Activated CD8-positive, alpha-beta memory T cell treated with anti-CD3 and anti-CD28 coated beads, Interleukin-2, amount 50 U/mL, for 24 hours (primary cell): ENCODE measurements at regions not wholly inside any gene's neighbourhood (a gene's known extent, or its start where the extent isn't known, plus 50 kb on each side); places are given as distances from the start of the nearest gene placed in this dataset.
"Not testable (repeated sequence)": the region's sequence is repeated elsewhere in the genome, so short reads cannot be mapped to it uniquely, and the experiment has no call there.

Experiments used
- DNase-seq: peaks from one replicate; pipeline ENCODE4 v3.0.0-alpha.2; 2020; ENCODE audit errors: extremely low read depth

DNA sequence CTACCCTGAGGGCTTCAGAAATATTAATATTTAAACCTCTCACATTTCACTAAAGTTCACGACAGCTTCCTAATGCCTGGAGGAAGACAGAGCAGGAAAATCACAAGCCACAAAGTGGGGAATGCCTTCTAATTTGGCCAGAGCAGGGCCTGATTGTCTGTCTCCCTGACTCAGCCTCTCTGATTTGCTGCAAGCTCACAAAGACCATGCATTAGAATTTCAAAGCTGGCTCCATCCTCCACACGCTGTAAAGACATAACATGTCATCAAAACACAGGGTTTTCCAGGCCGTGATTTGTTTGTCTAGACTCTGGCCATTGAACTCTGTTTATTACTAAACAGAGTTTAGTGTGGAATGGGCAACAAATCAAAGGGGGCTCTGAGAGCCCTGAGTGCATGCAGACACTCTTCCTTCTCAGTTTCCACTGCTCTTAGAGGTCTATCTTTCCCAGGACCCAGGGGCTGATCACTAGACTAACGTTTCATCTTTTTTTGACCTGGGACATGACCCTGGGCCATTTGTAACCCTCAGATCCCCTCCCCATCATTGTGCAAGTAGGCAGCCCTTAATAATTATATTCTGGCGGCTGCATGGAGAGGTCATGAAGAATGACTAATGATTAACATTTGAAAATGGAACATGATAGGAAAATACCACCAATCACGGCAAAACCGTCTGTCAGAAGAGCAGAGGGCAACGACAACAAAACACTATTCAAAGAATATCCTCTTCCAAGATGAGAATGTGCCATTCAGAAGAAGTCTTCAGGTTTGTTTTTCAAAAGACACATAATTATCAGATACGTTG is 140.2 kb downstream of the ENC1 start:
- DNase-seq, result no peak

DNA sequence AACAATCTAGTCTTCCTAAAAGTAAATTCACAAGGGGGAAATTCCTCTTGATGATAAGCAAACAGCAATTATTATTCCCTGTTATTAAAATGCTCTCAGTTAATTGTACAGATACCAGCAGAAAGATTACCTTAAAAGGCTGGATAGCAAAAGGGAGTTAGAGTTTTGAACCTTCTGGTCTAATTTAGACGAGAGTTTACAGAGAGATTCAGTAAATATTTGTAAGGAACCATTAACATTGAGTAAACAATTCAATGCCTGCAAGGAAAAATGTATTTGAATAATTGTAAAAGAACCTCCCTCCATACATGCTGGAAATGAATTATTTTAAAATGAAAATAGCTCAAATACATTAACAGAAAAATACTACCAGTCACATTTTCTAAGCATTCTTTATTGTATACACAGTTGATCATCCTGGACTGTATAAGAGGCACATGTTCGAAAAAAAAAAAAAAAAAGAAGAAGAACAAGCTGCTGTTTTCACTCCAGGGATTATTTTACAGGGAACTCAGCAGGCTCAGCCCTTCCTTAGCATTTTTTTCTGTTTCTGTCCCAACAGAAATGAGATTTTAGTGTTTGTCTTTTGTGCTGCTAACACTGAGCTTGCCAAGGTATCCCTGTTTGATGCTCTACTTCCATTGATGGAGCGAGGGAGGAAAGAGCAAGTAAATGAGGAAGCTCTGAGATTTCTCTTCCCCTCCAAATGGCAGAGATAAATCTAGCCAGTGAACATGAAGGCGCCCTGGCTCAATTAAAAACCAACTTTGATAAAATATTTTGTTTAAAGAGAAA is 141.1 kb downstream of the ENC1 start:
- no peak for DNase-seq

DNA sequence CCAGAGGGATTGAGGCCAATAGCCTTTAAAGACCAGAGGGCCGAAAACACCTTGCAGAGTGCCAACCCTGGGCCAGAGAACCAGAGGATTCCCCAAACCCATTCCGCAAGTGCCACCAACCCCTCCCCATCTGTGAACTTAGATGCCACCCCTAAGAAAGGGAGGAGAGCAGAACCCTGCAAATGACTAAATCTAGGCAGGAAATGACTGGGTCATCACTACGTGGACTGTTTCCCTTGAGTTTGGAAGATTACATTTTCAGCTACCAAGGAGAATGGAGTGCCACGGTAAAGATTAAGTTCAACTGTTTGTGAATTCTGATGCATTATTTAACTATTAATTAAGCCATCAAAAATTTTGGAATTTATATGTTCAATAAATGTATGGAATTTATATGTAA is 142.8 kb downstream of the ENC1 start:
- no peak for DNase-seq

DNA sequence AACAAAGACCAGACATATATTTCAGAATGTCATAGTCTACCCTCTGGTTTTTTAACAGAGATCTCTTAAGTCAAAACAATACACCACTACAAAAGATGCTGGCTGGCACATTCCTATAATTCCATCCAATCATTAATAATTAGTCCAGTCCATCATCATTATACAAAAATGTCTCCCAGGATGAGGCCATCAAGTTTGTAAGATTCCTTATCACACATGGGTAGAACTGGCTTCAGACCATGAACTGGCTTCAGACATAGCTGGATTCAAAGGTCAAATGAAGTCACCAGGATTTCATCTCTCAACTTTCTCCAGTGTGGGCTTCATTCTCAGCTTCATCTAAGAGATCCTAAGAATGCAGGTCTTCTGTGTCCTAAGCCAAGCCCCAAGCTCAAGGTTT is 147.1 kb downstream of the ENC1 start:
- DNase-seq, result no peak

DNA sequence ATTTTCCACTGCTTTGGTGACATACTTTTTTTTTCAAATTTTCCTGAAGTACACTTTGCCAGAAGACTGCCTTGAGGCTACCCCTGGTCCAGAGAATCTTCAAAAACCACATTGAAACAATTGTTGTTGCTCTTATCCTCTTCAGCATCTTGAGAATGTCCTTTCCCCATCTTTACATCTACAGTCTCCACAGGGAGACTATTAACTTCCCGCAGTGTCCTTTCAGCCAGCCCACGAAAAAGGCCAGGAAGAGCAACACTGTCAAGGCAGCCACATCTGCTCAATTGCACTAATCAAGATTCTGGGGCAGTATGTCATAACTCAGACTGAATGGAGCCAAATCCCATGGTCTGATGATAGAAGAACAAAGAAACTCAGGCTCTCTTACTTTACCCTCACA is 148.3 kb downstream of the ENC1 start:
- DNase-seq, result no peak

- no peak for DNase-seq
These were observed 148.9 kb downstream of the ENC1 start for GRCh38 chr5:74491586-74491985.

DNA sequence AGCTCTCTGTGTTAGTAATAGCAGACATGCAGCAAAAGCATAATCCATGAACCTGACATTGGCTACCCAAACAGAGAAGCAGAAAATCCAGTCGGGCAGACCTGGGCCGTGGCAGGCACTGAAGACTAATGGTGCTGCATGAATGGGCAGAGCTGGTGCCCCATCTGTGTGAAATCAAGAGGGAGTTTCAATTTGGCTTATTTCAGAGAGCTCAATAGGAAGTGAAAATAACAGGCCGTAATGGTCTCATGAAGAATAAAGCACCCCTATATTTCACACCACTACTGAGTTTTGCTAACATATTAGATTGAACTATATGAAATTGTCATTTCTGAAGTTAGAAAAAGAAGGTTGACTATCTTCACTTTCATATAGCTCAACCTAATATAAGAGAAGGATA is 149.7 kb downstream of the ENC1 start:
- no peak for DNase-seq

DNA sequence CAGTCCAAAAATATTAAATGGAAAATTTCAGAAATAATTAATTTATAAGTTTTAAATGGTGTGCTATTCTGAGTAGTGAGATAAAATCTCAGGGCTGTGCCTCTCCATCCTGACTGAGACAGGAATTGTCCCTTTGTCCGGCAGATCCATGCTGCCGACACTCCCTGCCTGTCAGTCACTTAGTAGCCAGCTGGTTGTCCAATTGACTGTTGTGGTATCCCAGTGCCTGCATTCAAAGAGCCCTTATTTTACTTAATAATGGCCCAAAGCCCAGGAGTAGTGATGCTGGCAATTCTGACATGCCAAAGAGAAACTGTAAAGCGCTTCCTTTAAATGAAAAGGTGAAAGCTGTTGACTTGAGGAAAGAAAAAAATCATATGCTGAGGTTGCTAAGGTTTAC is 157.5 kb downstream of the ENC1 start:
- DNase-seq, result no peak

GRCh38 chr5:74482523-74482922 is 158.0 kb downstream of the ENC1 start:
- DNase-seq, result no peak

GRCh38 chr5:74481357-74481756 is 159.2 kb downstream of the ENC1 start:
- DNase-seq, result not testable (repeated sequence)

- DNase-seq, result no peak
These were observed 160.3 kb downstream of the ENC1 start for GRCh38 chr5:74480201-74480600.

DNA sequence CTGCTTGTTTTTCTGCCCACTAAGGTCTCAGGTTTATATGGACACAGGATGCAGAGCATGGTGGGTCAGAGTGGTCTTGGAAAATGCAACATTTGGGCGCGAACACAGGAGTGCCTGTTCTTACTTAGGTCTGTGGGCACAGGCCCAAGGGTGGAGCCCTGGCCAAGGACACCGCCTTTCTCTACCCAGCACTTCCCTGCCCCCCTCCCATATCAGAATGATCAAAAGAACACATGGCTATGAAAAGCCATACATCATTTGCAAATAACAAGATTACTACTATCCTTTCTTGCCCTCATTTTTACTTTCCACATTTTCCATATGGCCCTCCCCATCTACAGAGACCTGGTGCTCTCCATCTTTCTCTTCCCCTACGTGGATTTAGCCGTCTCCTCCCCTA is 162.2 kb downstream of the ENC1 start:
- DNase-seq, result no peak

DNA sequence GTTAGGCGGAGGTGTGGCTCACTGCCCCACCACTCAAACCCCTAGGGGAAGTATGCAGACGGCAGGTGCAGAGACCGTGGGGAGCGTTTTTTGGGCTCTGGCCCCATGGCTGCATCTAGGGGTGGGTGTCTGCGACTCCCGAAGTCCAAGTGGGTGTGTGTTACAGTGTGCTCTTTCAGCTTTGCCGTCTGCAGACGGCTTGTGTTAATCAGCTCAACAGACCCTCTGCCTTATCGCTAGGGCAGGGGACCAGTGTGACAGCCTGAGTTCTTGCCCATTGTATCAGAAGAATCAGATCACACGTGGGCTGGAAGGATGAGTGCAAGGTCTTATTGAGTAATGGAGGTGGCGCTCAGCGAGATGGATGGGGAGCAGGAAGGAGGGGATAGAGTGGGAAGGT is 162.8 kb downstream of the ENC1 start:
- no peak for DNase-seq

GRCh38 chr5:74476819-74477453 is 163.6 kb downstream of the ENC1 start:
- DNase-seq, result no peak

GRCh38 chr5:74476046-74476818 is 164.3 kb downstream of the ENC1 start:
- no peak for DNase-seq

- no peak for DNase-seq
These were observed 168.7 kb downstream of the ENC1 start for GRCh38 chr5:74471875-74472274.

GRCh38 chr5:74469234-74469994 is 171.1 kb downstream of the ENC1 start:
- no peak for DNase-seq

DNA sequence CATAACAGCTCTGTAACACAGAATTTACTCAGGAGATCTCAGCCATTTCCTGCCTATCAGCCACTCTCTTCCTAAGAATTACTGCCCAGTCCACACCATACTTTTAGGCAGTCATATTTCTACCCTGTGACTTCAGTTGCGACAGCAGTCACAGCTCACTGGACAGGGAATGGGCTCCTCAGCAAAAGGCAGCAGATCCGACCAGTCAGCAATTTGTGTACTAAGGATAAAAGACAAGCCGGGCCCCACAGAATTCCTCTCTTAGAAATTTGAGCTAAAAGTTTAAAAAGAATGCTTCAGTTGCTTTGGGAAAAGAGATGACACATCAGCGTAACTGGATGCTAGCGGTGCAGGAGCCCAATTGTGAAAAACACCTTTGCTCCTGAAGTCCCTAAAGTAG is 172.1 kb downstream of the ENC1 start:
- DNase-seq, result no peak

- no peak for DNase-seq
These were observed 174.8 kb downstream of the ENC1 start for GRCh38 chr5:74465724-74466123.

DNA sequence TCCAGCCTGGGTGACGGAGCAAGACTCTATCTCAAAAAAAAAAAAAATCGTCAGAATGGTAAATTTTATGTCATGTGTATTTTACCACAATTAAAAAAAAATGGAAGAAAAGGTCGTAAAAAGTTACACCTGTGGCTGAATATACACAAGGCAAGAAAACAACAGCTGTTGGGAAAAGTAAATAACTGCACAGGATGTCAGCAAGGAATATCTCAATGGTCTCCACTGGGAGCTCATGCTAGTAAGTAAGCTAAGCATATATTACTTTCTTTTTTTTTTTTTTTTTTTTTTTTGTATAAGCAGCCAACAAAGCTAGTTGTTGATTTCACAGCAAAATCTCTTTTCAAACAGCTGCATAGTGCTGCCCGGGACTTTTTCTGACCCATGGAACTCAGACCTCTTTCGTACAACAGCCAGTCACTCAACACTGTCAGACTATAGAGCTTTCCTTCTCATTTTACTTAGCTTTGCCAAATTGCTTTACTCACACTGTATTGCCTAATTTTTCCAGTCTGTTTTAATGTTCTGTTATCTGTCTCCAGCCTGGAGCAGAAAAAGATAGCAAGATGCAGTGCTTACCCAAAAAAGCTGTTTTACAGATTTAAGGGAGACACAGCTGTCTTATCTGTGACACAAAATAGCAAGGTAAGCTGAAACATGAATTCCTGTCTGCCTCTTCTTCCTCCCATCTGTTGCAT is 175.9 kb downstream of the ENC1 start:
- DNase-seq, result no peak

DNA sequence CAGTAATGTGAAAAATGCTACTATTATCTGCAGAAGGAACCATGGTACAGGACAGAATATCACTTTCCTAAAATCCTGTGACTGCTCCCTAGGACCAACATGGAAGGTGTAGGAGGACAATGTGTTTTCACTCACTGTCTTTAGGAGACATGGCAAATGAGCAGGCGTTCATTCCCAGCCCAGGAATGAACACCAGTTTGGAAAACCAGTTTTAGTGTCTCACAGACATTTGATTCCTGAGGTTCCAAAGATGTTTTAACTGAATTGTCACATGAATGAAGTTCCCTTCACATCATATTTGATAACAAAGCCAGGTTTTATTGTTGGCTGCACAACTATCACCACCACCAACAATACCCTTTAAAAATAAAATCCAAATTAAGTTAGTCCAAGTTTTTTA is 178.2 kb downstream of the ENC1 start:
- DNase-seq, result no peak
